ENCODE measurements at regions not wholly inside any gene's neighbourhood (a gene's known extent, or its start where the extent isn't known, plus 50 kb on each side); places are given as distances from the start of the nearest gene placed in this dataset.
"Not testable (repeated sequence)": the region's sequence is repeated elsewhere in the genome, so short reads cannot be mapped to it uniquely, and the experiment has no call there.

DNA sequence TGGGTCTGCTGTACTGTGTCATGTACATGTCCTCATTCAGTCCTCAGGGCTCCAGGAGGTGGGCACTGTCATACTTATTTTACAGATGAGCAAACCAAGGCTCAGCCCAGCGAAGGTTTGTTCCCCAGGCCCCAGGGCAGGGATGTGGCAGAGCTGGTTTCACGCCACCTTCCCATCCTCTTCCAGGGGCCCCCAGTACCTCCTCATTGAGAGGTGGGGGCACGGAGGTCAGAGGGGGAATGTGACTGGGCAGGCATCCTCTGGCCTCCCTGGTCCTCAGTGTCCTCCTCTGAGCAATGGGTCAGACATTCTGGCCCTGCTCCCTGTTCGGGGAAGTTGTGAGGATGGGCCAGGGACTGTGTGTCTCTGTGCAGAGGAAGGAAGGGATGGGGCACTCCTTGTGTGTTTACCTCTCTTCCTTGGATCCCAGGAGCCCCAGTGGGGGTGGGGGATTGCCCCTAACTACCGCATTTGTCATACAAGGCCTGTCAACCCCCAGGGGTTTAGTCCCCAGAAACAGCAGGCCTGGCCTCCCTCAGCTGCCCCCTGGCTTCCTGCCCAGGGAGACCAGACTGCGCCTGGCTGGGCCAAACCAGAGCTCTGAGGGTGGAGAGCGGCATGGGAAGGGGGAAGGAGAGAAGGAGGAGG is 65.9 kb upstream of the LCTL start:
- no peaks in the 10 kb centered on the region for H3K9me3 Mint-ChIP-seq
- no peaks in the 10 kb centered on the region for H3K4me1 Mint-ChIP-seq
- no peak overlapping the region for H3K27ac Mint-ChIP-seq
- H3K4me3 Mint-ChIP-seq = no peak overlapping the region
- no peaks in the 10 kb centered on the region for H3K36me3 Mint-ChIP-seq
- H3K27me3 Mint-ChIP-seq = no peaks in the 10 kb centered on the region

DNA sequence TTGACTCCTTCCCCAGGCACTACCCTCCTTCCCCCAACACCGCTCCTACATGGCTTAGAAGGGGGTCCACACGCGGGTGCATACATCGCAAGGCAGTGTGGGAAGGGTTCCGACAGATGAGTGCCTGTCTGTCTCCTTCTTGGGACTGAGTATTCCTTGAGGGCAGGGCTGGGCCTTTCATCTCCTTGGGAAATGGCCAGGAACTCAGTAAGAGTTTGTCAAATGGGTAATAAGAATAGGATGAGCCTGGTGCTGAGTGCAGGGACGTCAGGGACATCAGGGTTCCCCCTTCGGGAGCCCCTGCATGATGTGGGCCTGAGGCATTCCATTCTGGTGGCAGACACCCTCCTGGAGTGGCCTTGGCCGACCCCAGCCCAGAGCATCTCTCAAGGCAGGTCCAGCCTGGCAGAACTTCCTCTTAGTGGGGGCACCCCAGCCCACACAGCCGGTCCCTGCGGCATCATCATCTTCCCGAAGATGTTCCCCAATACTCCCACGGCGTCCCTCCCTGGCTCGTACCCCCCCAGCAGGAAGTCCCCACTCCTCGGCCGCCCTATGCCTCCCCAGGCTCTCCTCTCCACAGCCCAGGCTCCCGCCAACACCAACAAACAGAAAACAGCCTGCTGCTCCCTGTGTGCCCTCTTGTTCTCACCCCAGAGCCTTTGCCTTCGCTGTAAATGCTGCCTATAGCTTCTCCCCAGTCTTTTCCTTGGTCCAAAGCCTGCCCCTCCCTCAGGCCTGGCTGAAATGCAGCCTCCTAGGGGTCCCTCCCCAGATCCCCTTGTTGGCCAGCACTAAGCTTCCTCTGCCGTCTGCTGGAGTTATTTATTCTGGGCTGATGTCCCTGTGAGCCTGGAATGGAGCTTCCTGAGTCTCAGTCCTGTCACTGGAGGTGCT is 67.5 kb upstream of the LCTL start:
- Mint-ChIP-seq H3K27ac (no peak overlapping the region), H3K4me3 (no peak overlapping the region), H3K36me3 (no peaks in the 10 kb centered on the region), H3K9me3 (no peaks in the 10 kb centered on the region), H3K27me3 (no peaks in the 10 kb centered on the region), H3K4me1 (peaks cover 4% of the 10 kb centered on the region)

DNA sequence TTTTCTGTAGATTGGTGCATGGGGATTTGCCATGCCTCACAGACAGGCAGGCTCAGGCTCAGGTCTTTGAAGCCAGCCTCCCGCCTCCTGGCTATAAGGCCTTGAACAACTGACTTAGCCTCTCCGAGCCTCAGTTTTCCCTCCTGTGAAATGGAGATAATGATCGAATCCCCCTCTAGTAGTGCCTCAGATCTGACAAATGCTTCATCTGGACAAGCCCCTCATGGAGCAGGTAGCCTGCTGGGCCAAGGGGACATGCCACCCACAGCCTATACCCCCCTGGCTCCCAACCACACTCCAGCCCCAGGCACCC is 68.1 kb upstream of the LCTL start:
- no peaks in the 10 kb centered on the region for H3K36me3 Mint-ChIP-seq
- peaks cover 9% of the 10 kb centered on the region for H3K4me1 Mint-ChIP-seq
- H3K27ac Mint-ChIP-seq = no peak overlapping the region
- no peaks in the 10 kb centered on the region for H3K27me3 Mint-ChIP-seq
- H3K4me3 Mint-ChIP-seq = no peak overlapping the region
- no peaks in the 10 kb centered on the region for H3K9me3 Mint-ChIP-seq

DNA sequence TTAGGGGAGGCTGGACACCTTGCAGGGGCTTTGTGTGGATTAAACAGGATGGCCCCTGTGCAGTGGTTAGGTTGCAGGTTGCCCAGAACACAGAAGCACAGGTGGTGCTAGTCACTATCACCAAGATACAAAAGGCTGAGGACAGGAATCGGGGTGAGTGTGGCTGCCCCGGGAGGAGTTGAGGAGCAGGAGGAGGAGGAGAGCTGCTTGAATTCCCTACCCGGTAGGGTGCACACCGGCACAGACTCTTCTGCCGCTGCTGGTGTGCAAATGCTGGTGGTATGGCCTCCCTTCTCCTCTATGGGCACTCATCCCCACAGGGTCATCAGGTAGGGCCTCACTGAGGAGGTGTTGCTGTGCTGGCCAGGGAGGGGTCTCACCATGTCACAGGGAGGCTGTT is 67.5 kb upstream of the SMAD6 start:
- Mint-ChIP-seq H3K36me3 (no peaks in the 10 kb centered on the region), H3K27ac (no peak overlapping the region), H3K27me3 (no peaks in the 10 kb centered on the region)

DNA sequence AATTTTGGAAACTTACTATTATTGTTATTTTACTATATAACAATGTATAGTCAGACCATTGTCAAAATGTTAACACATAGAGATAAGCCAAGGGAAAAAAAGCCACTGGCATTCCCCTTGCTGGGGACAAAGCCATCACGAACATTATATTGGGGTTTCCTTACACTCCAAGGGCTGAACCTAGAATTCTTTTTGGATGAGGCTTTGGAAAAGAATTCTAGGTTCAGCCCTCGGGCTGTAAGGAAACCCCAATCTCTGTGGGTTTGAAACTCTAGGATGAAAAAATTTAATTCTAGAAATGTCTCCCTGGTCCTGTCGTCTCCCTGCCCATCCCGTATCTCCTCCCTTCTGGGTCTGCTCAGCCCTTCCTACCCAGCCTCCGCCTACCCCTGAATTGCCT is 67.0 kb upstream of the SMAD6 start:
- Mint-ChIP-seq H3K4me1 (peaks cover 9% of the 10 kb centered on the region), H3K4me3 (no peak overlapping the region), H3K27me3 (no peaks in the 10 kb centered on the region), H3K36me3 (no peaks in the 10 kb centered on the region), H3K9me3 (no peaks in the 10 kb centered on the region), H3K27ac (no peak overlapping the region)

More for the DNA sequence above, 67.5 kb upstream of the SMAD6 start:
- no peaks in the 10 kb centered on the region for H3K9me3 Mint-ChIP-seq
- H3K4me3 Mint-ChIP-seq = no peak overlapping the region
- H3K4me1 Mint-ChIP-seq = peaks cover 9% of the 10 kb centered on the region

DNA sequence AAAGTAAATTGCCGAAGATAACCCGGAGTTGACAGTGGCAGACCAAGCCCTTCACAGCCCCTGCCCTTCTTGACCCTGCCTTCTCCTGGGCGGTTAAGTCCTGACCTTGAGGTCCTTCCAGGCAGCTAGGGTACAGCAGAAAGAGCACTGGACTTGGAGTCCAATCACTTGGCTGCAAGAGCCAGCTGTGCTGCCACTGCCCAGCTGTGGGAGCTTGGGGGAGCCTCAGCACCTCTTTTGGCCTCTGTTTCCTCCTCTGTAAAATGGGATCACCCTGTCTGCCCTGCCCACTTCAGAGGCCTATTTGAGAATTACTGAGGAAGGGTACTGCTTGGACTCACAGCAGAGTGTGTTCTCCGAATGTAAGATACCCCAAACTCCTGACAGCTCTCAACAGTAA is 66.2 kb upstream of the SMAD6 start:
- no peak overlapping the region for H3K4me3 Mint-ChIP-seq
- no peaks in the 10 kb centered on the region for H3K9me3 Mint-ChIP-seq
- no peak overlapping the region for H3K27ac Mint-ChIP-seq
- H3K4me1 Mint-ChIP-seq = peaks cover 9% of the 10 kb centered on the region
- no peaks in the 10 kb centered on the region for H3K36me3 Mint-ChIP-seq
- no peaks in the 10 kb centered on the region for H3K27me3 Mint-ChIP-seq

DNA sequence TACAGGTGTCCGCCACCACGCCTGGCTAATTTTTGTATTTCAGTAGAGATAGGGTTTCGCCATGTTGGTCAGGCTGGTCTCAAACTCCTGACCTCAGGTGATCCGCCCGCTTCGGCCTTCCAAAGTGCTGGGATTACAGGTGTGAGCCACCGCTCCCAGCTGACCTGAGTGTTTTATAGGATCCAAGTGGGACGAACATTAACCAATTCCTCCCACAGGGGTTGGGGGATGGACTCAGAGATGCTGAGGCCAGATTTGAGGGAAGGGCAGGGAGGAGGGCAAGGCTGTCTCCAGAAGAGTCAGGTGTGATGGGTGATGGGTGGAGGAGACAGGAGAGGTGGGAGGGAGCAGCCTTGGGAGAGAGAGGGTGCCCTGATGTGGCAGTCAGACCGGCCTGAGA is 65.0 kb upstream of the SMAD6 start:
- H3K27ac Mint-ChIP-seq, H3K9me3 Mint-ChIP-seq, H3K27me3 Mint-ChIP-seq, H3K4me1 Mint-ChIP-seq, H3K4me3 Mint-ChIP-seq, H3K36me3 Mint-ChIP-seq: not testable (repeated sequence)

DNA sequence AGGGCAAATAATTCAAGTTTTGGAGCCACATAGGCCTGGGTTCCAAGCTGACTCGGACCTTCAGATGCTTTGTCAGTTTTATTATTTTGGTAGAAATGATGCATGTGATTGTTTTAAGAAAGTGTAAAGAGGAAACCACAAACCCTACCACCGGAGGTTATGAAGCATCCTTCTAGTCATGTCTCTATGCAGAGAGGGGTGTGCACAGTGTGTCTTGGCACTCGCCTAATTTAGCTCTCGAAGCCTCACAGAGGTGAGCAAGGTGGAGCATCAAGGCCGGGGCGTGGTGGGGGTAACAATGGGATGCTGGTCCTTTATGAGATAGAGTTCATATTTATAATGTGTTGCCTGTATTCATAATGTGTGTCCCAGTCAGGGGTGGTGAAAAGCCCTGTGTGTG is 63.7 kb upstream of the SMAD6 start:
- no peak overlapping the region for H3K27ac Mint-ChIP-seq
- H3K27me3 Mint-ChIP-seq = no peaks in the 10 kb centered on the region
- no peaks in the 10 kb centered on the region for H3K36me3 Mint-ChIP-seq
- no peak overlapping the region for H3K4me3 Mint-ChIP-seq
- peaks cover 9% of the 10 kb centered on the region for H3K4me1 Mint-ChIP-seq
- no peaks in the 10 kb centered on the region for H3K9me3 Mint-ChIP-seq

DNA sequence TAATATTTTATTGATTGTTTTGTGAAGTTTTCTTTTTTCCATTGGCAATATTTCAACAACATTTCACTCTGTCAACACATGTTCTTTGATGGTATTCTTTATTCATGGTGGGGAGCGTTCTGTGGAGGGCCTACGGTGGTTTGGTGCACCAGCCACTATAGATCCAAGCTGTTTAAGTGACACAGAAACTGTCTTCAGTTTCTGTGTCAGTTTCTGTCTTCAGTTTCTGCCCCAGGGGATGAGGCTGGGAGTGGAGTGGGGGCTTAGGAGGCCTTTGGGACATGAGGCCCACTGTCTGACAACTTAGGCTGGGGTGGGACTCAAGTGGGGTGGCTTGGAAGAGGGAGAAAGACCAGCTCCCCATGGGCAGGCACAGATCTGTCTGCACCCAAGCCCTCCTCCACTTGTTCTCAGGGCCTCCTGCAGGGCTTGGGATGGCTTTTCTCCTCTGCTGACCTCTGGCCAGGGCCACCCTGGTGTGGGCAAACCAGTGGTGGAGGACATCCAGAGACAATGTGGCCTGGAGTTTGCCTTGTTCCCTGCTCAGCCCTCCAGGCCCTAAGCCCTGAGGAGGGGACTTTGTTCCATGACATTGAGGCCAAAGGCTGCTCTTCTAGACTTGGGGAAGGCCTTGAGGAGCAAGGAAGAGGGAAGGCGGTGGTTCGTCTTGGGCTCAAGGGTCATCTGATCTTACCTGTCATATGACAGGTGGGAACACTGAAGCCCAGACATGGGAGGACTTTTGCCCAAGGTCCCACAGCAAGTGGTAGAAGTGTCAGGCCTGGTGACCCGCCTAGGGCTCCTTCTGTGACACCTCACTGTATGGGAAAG is 60.3 kb upstream of the SMAD6 start:
- Mint-ChIP-seq H3K36me3 (no peaks in the 10 kb centered on the region), H3K27me3 (no peaks in the 10 kb centered on the region), H3K4me3 (no peak overlapping the region), H3K9me3 (no peaks in the 10 kb centered on the region), H3K4me1 (peaks cover 9% of the 10 kb centered on the region), H3K27ac (no peak overlapping the region)

DNA sequence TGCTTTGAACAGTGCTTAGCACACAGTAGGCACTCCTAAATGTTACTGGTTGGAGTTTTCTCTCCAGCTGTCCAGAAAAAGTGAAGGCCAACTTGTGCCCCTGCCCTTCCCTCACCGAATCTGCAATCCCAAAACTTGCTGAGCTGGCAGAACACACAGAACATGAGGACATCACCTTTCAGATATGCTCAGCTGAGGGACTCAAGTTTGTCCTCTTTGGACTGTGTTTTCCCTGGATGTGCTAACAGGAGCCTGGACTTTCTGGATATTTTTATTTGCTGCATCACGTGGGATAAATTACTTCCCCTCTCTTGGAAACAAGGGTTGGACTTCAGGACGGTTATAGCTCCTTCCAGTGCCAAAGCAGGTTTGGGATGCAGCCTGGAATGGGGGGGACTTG is 59.5 kb upstream of the SMAD6 start:
- H3K9me3 Mint-ChIP-seq = no peaks in the 10 kb centered on the region
- no peaks in the 10 kb centered on the region for H3K36me3 Mint-ChIP-seq
- no peak overlapping the region for H3K4me3 Mint-ChIP-seq
- H3K27me3 Mint-ChIP-seq = no peaks in the 10 kb centered on the region
- H3K4me1 Mint-ChIP-seq = peaks cover 9% of the 10 kb centered on the region
- H3K27ac Mint-ChIP-seq = no peak overlapping the region

DNA sequence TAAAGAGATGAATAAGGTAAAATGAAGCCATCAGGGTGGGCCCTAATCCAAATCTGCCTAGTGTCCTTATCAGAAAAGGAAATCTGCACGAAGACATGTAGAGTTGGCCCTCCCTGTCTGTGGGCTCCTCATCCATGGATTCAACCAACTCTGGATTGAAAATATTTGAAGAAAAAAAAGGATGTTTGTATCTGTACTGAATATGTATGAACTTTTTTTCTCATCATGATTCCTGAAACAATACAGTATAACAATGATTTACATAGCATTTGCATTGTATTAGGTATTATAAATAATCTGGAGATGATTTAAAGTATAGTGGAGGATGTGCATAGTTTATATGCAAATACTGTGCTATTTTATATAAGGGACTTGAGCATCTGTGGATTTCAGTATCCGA is 59.0 kb upstream of the SMAD6 start:
- Mint-ChIP-seq H3K4me3 (no peak overlapping the region), H3K27me3 (no peaks in the 10 kb centered on the region), H3K9me3 (no peaks in the 10 kb centered on the region), H3K4me1 (peaks cover 7% of the 10 kb centered on the region), H3K36me3 (no peaks in the 10 kb centered on the region), H3K27ac (no peak overlapping the region)

DNA sequence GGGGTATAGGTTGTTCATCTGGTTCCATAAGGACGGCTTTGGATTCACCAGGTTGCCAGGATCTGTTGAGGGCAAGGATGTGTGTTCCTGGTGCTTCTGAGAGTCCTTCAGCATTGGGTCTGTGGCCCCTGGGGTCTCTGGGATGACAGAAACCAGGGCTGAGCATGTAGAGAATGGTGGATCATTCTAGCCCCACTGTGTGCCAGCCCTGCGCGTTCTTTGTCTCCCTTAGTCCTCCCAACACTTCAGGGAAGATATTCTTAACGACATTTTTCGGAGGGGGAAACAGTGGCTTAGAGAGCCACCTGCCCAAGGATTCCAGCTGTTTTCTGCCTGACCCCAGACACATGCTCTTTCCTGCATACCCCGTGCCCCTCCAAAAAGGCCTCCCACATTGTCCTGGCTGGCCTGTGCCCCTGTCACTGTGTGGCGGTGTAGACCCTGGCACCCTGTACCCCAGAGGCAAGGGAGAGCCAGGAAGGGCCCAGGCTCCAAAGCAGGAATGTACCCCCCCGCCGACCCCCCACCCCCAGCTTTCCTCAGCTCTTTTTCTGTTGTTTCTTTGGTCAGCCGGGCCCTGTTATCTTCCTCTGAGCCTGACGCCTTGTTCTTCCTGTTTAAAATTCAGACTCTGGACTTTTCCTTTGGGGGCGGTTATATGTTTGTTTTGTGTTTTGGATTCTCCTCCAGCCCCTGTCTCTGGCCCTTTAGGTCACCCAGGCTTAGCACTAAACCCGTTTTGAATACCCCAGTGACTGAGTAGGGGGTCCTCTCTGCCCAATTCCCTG is 57.8 kb upstream of the SMAD6 start:
- Mint-ChIP-seq H3K4me3 (no peak overlapping the region), H3K36me3 (no peaks in the 10 kb centered on the region), H3K27ac (no peak overlapping the region), H3K4me1 (no peaks in the 10 kb centered on the region), H3K27me3 (no peaks in the 10 kb centered on the region), H3K9me3 (no peaks in the 10 kb centered on the region)

DNA sequence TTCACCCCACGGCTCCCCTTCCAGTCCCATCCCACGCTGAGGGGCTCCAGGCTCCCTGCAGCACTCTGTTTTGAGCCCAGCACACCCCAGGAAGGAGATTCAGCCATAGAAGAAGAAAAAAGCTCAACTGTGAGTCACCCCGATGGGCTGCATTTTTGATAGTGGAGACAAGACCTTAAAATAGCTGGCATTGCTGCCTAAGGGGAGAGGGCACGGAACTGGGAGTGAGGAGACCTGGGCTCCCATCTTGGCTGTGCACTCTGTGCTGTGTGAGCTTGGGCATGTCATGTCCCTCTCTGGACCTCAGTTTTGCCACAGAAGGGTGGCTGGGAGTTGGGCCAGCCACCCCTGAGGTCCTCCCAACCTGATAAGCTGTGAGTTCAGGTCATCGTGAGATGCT is 57.2 kb upstream of the SMAD6 start:
- Mint-ChIP-seq H3K9me3 (no peaks in the 10 kb centered on the region), H3K27me3 (no peaks in the 10 kb centered on the region), H3K36me3 (no peaks in the 10 kb centered on the region), H3K4me3 (no peak overlapping the region), H3K27ac (no peak overlapping the region), H3K4me1 (no peaks in the 10 kb centered on the region)

DNA sequence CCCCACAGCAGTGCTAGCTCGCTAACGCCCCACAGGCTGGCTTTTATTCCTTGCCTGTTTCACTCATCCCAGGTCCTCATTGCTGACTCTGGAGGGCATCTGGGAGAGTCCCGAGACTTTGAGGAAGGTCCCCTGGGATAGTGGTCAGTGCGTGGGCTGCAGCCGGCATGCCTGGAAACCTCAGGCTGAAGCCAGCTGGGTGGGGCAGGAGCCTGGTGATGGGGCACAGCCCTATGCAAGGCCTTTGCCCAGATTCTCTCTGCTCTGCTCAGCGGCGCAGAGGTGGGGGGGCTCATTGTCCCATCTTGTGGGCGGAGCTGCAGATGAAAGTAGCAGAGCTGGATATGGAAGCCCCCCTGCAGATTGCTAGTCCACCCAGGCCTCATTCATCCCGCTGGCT is 55.7 kb upstream of the SMAD6 start:
- Mint-ChIP-seq H3K27ac (no peak overlapping the region), H3K9me3 (no peaks in the 10 kb centered on the region), H3K36me3 (no peaks in the 10 kb centered on the region), H3K4me3 (no peak overlapping the region), H3K4me1 (no peaks in the 10 kb centered on the region), H3K27me3 (no peaks in the 10 kb centered on the region)

DNA sequence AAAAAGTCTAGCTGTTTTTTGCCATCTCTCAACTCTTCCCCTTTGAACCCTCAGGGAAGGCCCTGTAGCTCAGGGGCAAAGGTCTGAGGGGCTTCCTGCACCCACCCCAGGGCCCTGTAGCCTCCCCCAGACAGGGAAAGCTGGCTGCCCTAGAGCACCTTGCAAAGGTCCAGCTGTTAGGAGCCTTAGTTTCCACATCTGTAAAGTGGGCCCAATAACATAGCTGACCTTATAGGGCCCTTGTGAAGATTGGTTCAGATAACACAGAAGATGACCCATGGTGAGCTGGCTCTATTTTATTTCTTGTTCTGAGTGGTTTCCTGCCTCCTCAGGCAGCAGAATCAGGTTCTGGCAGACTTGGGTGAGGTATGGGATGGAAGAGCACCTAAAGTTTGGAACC is 55.2 kb upstream of the SMAD6 start:
- Mint-ChIP-seq H3K4me1 (no peaks in the 10 kb centered on the region), H3K4me3 (no peak overlapping the region), H3K27me3 (no peaks in the 10 kb centered on the region), H3K9me3 (no peaks in the 10 kb centered on the region), H3K27ac (no peak overlapping the region), H3K36me3 (no peaks in the 10 kb centered on the region)

All from activated naive CD4-positive, alpha-beta T cell treated with anti-CD3 and anti-CD28 coated beads, Interleukin-2, amount 50 U/mL, for 24 hours (primary cell).